ENCODE measurements at regions not wholly inside any gene's neighbourhood (a gene's known extent, or its start where the extent isn't known, plus 50 kb on each side); places are given as distances from the start of the nearest gene placed in this dataset.

GRCh38 chr6:55696501-55696900 is 117.5 kb upstream of the HMGCLL1 start:
- DNase-seq: no peak

GRCh38 chr6:55696041-55696440 is 117.0 kb upstream of the HMGCLL1 start:
- no peak for DNase-seq

DNA sequence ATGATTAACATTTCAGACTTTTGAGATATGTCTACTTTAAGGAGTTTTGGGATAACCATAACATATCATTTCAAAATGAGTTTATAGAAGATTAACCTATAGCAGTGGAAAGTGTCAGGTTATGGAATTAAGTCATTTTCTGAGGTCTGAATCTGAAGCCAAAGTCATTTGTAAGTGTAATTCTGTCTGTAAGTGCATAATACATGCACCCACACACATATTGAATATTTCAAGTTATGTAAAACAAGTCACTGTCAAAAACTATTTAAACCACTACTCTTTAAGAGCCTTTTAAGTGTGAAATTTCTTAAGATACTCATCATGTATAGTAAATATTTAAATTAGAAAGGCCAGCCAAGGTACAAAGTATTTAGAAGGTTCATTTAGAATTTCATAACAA is 115.8 kb upstream of the HMGCLL1 start:
- no peak for DNase-seq

DNA sequence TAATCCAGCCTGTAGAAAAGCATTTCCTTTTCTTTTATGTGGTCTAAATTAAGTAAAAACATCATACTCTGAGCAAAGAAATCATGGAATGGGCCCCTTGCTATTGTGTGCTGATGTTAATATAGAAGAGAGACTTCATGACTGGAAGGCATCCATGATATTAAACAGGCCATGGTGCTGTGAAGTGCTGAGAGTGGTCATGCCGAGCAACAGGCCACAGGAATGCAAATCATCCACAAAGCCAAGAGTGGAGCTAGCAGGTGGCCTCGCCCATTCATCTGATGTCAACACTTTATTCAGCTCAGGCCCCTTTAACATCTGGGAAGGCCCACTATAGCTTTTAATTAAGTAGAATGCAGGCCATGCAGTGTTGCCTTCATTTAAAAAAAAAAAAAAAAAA is 115.2 kb upstream of the HMGCLL1 start:
- DNase-seq: no peak

DNA sequence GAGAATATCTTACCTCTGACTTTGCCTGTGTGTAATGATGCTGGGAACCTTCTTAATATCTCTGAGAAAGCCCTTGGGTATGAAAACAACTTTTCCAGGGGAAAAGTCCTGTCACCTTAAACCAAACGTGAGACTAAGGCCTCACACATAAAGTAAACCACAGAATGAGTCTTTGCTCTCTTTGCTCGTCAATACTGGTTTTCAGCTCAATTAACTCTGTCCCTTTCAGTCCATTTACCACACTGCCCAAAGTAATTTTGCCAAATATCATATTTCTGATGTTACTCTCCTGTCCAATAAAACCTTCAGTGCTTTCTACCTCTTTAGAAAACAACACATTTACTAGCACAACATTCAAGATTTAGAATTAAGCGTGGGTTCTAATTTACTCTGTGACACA is 100.5 kb upstream of the HMGCLL1 start:
- DNase-seq: no peak

- no peak for DNase-seq
Measured at GRCh38 chr6:55678330-55679224, 99.6 kb upstream of the HMGCLL1 start.

GRCh38 chr6:55676736-55677135 is 97.7 kb upstream of the HMGCLL1 start:
- no peak for DNase-seq

- no peak for DNase-seq
Measured at GRCh38 chr6:55675941-55676340, 96.9 kb upstream of the HMGCLL1 start.

- DNase-seq: no peak
Measured at GRCh38 chr6:55674672-55675071, 95.7 kb upstream of the HMGCLL1 start.

GRCh38 chr6:55670850-55671413 is 91.9 kb upstream of the HMGCLL1 start:
- no peak for DNase-seq

GRCh38 chr6:55669028-55669427 is 90.0 kb upstream of the HMGCLL1 start:
- DNase-seq: no peak

- no peak for DNase-seq
Measured at GRCh38 chr6:55668591-55668990, 89.6 kb upstream of the HMGCLL1 start.

GRCh38 chr6:55667341-55667740 is 88.3 kb upstream of the HMGCLL1 start:
- DNase-seq: no peak

- no peak for DNase-seq
Measured at GRCh38 chr6:55666606-55667225, 87.7 kb upstream of the HMGCLL1 start.

- DNase-seq: no peak
Measured at GRCh38 chr6:55666037-55666436, 87.0 kb upstream of the HMGCLL1 start.

GRCh38 chr6:55664591-55665587 is 85.9 kb upstream of the HMGCLL1 start:
- DNase-seq: no peak

DNA sequence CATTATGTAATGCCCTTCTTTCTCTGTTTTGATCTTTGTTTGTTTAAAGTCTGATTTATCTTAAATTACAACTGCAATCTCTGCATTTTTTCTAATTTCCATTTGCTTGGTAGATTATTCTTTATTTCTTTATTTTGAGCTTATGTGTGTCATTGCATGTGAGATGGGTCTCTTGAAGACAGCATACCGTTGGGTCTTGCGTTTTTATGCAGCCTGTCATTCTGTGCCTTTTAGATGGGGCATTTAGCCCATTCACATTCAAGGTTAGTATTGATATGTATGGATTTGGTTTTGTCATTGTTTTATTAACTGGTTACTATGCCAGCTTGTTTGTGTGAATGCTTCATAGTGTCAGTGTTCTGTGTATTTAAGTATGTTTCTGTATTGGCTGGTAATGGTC is 84.9 kb upstream of the HMGCLL1 start:
- DNase-seq: no peak

- no peak for DNase-seq
Measured at GRCh38 chr6:55659304-55659703, 80.3 kb upstream of the HMGCLL1 start.

DNA sequence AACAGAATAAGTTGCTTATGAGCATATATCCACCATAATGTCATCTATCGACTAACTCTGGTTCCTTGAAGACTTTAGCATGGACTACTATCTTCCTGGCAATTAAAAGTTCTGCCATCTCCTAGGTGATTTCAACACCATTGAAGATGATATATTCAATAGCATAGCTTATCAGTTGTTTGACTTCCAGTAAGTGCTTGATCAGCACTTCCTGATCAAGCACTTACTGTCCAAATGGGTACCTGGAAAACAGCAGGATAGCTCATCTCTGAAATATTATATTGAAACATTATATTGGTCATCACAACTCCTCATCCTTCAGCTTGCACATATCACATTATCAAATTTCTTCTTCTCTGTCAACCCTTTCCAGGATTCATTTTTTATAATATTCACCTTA is 75.5 kb upstream of the HMGCLL1 start:
- no peak for DNase-seq

GRCh38 chr6:55652429-55652828 is 73.4 kb upstream of the HMGCLL1 start:
- DNase-seq: no peak

DNA sequence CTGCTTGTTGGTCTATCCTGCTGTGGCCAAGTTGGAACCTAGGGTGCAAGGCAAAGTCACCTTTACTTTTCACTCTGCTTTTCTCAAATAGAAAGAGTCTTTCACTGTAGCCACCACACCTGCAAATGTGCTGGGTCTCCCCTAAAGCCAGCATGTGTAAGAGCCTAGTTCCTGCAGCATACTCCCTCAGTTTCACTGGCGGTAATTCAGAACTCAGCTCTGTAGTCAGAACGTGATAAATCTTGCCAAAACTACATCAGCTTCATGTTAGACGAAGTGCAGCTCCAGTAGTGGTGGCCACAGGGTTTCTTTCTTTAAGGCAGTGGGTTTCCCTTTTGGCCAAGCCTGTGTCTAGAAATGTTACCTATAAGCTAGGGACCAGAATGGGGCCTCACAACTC is 72.0 kb upstream of the HMGCLL1 start:
- no peak for DNase-seq

DNA sequence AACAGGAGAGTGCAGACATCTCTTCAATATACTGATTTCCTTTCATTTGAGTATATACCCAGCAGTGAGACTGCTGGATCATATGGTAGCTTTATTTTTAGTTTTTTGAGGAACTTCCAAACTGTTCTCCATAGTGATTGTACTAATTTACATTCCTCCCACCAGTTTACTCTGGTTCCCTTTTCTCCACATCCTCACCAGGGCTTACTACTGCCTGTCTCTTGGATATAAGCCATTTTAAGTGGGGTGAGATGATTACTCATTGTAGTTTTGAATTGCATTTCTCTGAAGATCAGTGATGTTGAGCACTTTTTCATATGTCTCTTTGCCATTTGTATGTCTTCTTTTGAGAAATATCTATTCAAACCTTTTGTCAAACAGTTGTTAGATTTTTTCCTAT is 64.9 kb upstream of the HMGCLL1 start:
- peak in 1 of 2 donors; percentile 10 for DNase-seq

DNA sequence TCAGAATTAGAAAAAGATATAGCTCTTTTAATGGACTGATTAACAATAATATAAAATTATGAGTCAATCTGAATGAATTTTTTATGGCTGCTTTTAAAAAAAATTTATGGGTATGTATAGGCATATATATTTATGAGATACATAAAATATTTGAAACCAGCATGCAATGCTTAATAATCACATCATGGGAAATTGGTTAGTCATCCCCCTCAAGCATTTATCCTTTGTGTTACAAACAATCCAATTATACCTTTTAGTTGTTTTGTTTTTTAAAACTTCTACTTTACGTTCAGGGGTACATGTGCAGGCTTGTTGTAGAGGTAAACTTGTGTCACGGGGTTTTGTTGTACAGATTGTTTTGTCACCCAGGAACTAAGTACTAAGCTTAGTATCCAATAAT is 63.4 kb upstream of the HMGCLL1 start:
- no peak for DNase-seq

Measured in hippocampal formation (tissue), 2 donors.